CD4-positive, alpha-beta T cell (primary cell): ENCODE measurements at regions not wholly inside any gene's neighbourhood (a gene's known extent, or its start where the extent isn't known, plus 50 kb on each side); places are given as distances from the start of the nearest gene placed in this dataset.

Experiments
- ATAC-seq: fragments of 200-7000 bp; cut with Tn5 transposase; one replicate; pipeline ENCODE4 v1.10.0; 2022; ENCODE audit warnings: mild to moderate bottlenecking; ENCODE audit not compliant: poor library complexity
- CTCF ChIA-PET: fragments of 350-600 bp; sonication (Branson Sonifier 250); formaldehyde crosslinking; loops from one replicate; lab custom pipeline; 2021; ENCODE audit warnings: antibody characterized with exemption, inconsistent platforms; lab: Charles Lee
- POLR2A ChIA-PET: fragments of 350-600 bp; sonication (Branson Sonifier 250); formaldehyde crosslinking; loops from one replicate; lab custom pipeline; 2021; ENCODE audit warnings: antibody characterized with exemption, inconsistent platforms; lab: Charles Lee
- DNase-seq, 14 experiments: peaks; one replicate each; pipeline ENCODE4 v3.0.0-alpha.2; 2013 to 2020; ENCODE audit warnings: mixed read lengths in 2 of 14
- H3K27ac ChIP-seq, 2 donors: one replicate each; pipeline versions ENCODE4 v1.5.1 to v1.7.0; 2013; ENCODE audit warnings: low read length in 2 of 2, low read depth in 1 of 2, mild to moderate bottlenecking in 1 of 2
- H3K27me3 ChIP-seq, 2 experiments: 1 replicate in 1 of 2; 2 replicates in 1 of 2; pipeline versions ENCODE4 v1.6.1 to v1.7.0; 2013; ENCODE audit warnings: low read length in 2 of 2, control low read depth in 1 of 2, mild to moderate bottlenecking in 1 of 2, moderate library complexity in 1 of 2; ENCODE audit not compliant: insufficient read depth in 2 of 2, control insufficient read depth in 1 of 2
- H3K36me3 ChIP-seq: one replicate; pipeline ENCODE4 v1.6.1; 2013; ENCODE audit warnings: low read length, control low read depth; ENCODE audit not compliant: insufficient read depth
- H3K4me1 ChIP-seq: one replicate; pipeline ENCODE4 v1.6.1; 2013; ENCODE audit warnings: low read length, control low read depth; ENCODE audit not compliant: insufficient read depth
- H3K4me3 ChIP-seq: one replicate; pipeline ENCODE4 v1.5.1; 2013; ENCODE audit warnings: mild to moderate bottlenecking, low read length, moderate library complexity
- H3K9me3 ChIP-seq, 2 experiments: 1 replicate in 1 of 2; 2 replicates in 1 of 2; pipeline versions ENCODE4 v1.6.1 to v1.7.0; 2013; ENCODE audit warnings: low read length in 2 of 2, mild to moderate bottlenecking in 2 of 2, control low read depth in 1 of 2, moderate library complexity in 1 of 2; ENCODE audit not compliant: control insufficient read depth in 1 of 2, insufficient read depth in 1 of 2
- H3K27ac Mint-ChIP-seq: one replicate; pipeline ENCODE4 v1.8.0; 2020; ENCODE audit warnings: mixed read lengths
- H3K27me3 Mint-ChIP-seq: one replicate; pipeline ENCODE4 v1.8.0; 2021; ENCODE audit warnings: mixed read lengths
- H3K36me3 Mint-ChIP-seq: one replicate; pipeline ENCODE4 v1.8.0; 2021; ENCODE audit warnings: low read depth, mixed read lengths
- H3K4me1 Mint-ChIP-seq: one replicate; pipeline ENCODE4 v1.8.0; 2021; ENCODE audit warnings: low read depth, mixed read lengths
- H3K4me3 Mint-ChIP-seq: one replicate; pipeline ENCODE4 v1.8.0; 2020; ENCODE audit warnings: mild to moderate bottlenecking, mixed read lengths
- H3K9me3 Mint-ChIP-seq: one replicate; pipeline ENCODE4 v1.8.0; 2020; ENCODE audit warnings: mixed read lengths
- CTCF ChIP-seq: fragments of 200-600 bp; IDR thresholded peaks from one replicate; pipeline ENCODE4 v1.8.0; 2022; ENCODE audit warnings: antibody characterized with exemption, mild to moderate bottlenecking
- intact Hi-C, 2 experiments: fragments of 100-400 bp; cut with DNase I in 1 of 2; cut with micrococcal nuclease in 1 of 2; formaldehyde crosslinking; loops; one replicate each; pipeline versions ENCODE4 v1.15.1 to v1.9.0; 2023 to 2025; cut with DNase I, micrococcal nuclease

DNA sequence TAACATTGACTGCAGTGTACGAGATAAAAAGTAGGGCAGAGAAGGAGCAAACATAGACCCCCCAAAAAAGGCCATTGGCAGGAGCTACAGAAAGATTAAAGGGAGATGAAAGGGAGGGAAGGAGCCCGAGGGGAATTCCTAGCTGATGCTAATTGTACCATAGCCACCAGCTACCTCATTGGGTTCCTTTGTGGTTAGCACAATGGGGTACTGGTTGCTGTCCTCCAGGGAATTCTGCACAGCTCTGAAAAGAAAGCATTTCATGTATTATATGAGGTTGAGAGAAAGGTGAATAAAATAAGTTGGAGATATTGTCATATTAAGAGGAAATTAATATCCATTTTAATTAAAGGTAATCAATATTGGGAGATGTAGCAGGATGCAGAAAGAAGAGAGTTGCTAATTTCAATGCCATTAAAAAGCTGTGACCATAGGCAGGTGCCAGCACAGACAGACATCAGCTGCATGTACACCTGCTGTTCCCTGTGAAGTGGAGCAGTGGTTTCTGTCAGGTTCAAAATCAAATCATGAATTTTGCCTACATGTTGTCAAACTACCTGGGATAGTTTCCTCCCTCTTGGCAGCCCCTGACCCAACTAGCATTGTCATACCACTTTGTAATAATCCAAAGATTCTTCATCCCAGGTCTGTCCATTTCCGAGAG is 185.4 kb upstream of the DLGAP1 start:
- no peak for DNase-seq
- Mint-ChIP-seq H3K27ac (no peak overlapping the region), H3K4me1 (no peaks in the 10 kb centered on the region), H3K36me3 (no peaks in the 10 kb centered on the region), H3K9me3 (peaks cover under 1% of the 10 kb centered on the region), H3K4me3 (no peak overlapping the region), H3K27me3 (no peaks in the 10 kb centered on the region)
- no peak for ATAC-seq
- Histone ChIP-seq H3K27me3 (no peaks in the 10 kb centered on the region), H3K4me1 (no peaks in the 10 kb centered on the region), H3K9me3 (no peaks in the 10 kb centered on the region), H3K27ac (no peak overlapping the region), H3K4me3 (no peak overlapping the region), H3K36me3 (no peaks in the 10 kb centered on the region)
- ChIA-PET POLR2A (no interaction called here), CTCF (no interaction called here)
- TF ChIP-seq CTCF, result no peak
- intact Hi-C loops, result no loop called here

GRCh38 chr18:4639628-4640310 is 184.7 kb upstream of the DLGAP1 start:
- H3K4me1 Mint-ChIP-seq, result no peaks in the 10 kb centered on the region
- H3K36me3 ChIP-seq, result no peaks in the 10 kb centered on the region
- no peak overlapping the region for H3K4me3 ChIP-seq
- DNase-seq (no peak), ATAC-seq (no peak)
- no peak overlapping the region for H3K27ac Mint-ChIP-seq
- no peaks in the 10 kb centered on the region for H3K27me3 ChIP-seq
- ChIA-PET CTCF (no interaction called here), POLR2A (no interaction called here)
- H3K4me3 Mint-ChIP-seq, result no peak overlapping the region
- H3K9me3 Mint-ChIP-seq, result peaks cover 2% of the 10 kb centered on the region
- no peaks in the 10 kb centered on the region for H3K9me3 ChIP-seq
- H3K36me3 Mint-ChIP-seq, result no peaks in the 10 kb centered on the region
- intact Hi-C loops, result no loop called here
- no peaks in the 10 kb centered on the region for H3K4me1 ChIP-seq
- no peak for TF ChIP-seq CTCF
- no peaks in the 10 kb centered on the region for H3K27me3 Mint-ChIP-seq
- H3K27ac ChIP-seq, result no peak overlapping the region

DNA sequence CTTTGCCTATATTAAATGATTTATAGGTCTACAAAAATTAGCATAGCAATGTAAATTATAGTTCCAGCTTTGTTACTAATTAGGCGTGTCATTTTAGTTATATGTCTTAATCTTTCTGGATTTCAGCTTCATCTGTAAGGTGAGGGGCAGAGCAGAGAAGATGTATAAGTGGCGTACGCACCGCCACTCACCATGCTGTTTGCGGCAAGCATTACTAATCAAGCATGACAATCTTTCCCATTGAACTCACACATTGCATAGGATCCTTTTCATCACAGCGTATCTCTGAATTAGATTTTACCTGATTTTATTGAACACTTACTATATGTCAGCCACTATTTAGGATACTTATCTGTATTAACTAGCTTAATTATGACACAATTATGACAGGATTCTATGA is 183.6 kb upstream of the DLGAP1 start:
- Histone ChIP-seq H3K36me3 (no peaks in the 10 kb centered on the region), H3K9me3 (no peaks in the 10 kb centered on the region), H3K4me1 (no peaks in the 10 kb centered on the region), H3K27me3 (no peaks in the 10 kb centered on the region), H3K27ac (no peak overlapping the region), H3K4me3 (no peak overlapping the region)
- TF ChIP-seq CTCF, result no peak
- ChIA-PET CTCF (no interaction called here), POLR2A (interaction anchor here (0.5 kb wide), 1 partner anchor 57 kb away, joined by 3 read pairs; no protein-coding TSS in a partner anchor)
- ATAC-seq (no peak), DNase-seq (no peak)
- Mint-ChIP-seq H3K36me3 (no peaks in the 10 kb centered on the region), H3K4me1 (no peaks in the 10 kb centered on the region), H3K27ac (no peak overlapping the region), H3K27me3 (no peaks in the 10 kb centered on the region), H3K4me3 (no peak overlapping the region), H3K9me3 (peaks cover 6% of the 10 kb centered on the region)
- intact Hi-C loops, result no loop called here
